ENCODE measurements at regions not wholly inside any gene's neighbourhood (a gene's known extent, or its start where the extent isn't known, plus 50 kb on each side); places are given as distances from the start of the nearest gene placed in this dataset.

- no TSS peak for BruUV-seq (replicated peaks)
- Histone ChIP-seq H3K27ac (ENCODE audit: low read depth, low read length) (no peak overlapping the region), H3K9me3 (ENCODE audit: control insufficient read depth in 1 of 2, insufficient read depth in 1 of 2, low read depth in 1 of 2, low read length in 2 of 2) (no peaks in the 10 kb centered on the region), H3K4me3 (replicated peaks in 1 of 2; ENCODE audit: low read depth in 1 of 2, low read length in 2 of 2) (no peak overlapping the region), H2AFZ (ENCODE audit: low read depth, low read length, poor library complexity, severe bottlenecking) (no peak overlapping the region), H4K20me1 (ENCODE audit: insufficient read depth) (no peaks in the 10 kb centered on the region), H3K4me1 (ENCODE audit: control insufficient read depth in 1 of 2, insufficient read depth in 2 of 2, low read length in 2 of 2) (no peaks in the 10 kb centered on the region), H3K36me3 (ENCODE audit: control insufficient read depth in 1 of 2, insufficient read depth in 2 of 2, low read length in 2 of 2) (no peaks in the 10 kb centered on the region), H3K79me2 (ENCODE audit: insufficient read depth, low read length) (no peaks in the 10 kb centered on the region), H3K9me2 (ENCODE audit: insufficient read depth) (no peaks in the 10 kb centered on the region), H3K9ac (ENCODE audit: low read length) (no peak overlapping the region), H3K4me2 (ENCODE audit: low read length) (no peak overlapping the region), H3K27me3 (ENCODE audit: insufficient read depth, low read length) (no peaks in the 10 kb centered on the region)
- TF ChIP-seq SP1 (IDR thresholded peaks at IDR 0.05; ENCODE audit: low read depth) (no peak), RAD21 (IDR thresholded peaks at IDR 0.05; ENCODE audit: low read depth) (no peak), FOSL1 (IDR thresholded peaks at IDR 0.05; ENCODE audit: low read depth) (no peak), SIN3A (IDR thresholded peaks at IDR 0.05; ENCODE audit: low read depth) (no peak), EZH2phosphoT487 (IDR thresholded peaks at IDR 0.05; ENCODE audit: borderline replicate concordance) (no peak), MAX (IDR thresholded peaks at IDR 0.05) (no peak), TCF7L2 (IDR thresholded peaks at IDR 0.05; ENCODE audit: borderline replicate concordance, extremely low read depth, insufficient read depth, insufficient read length) (no peak)
- ChIA-PET POLR2A (no interaction called here), CTCF (no interaction called here), RAD21 (ENCODE audit: low non-redundant PET in 1 of 2, low total read pairs in 2 of 2, uncharacterized antibody in 2 of 2, unreplicated experiment in 2 of 2) (no interaction called here)
- intact Hi-C loops (cut with micrococcal nuclease), result no loop called here
- ATAC-seq, result no peak
- no peak for DNase-seq (ENCODE audit: low read depth, low spot score)
Observed at GRCh38 chr4:96986816-96987215, 1146.9 kb downstream of the PDHA2 start.

GRCh38 chr4:96991083-96991482 lies 1151.2 kb downstream of the PDHA2 start:
- H3K4me3 ChIP-seq (replicated peaks in 1 of 2; ENCODE audit: low read depth in 1 of 2, low read length in 2 of 2), result no peak overlapping the region
- H3K27me3 ChIP-seq (ENCODE audit: insufficient read depth, low read length), result no peaks in the 10 kb centered on the region
- no peaks in the 10 kb centered on the region for H3K36me3 ChIP-seq (ENCODE audit: control insufficient read depth in 1 of 2, insufficient read depth in 2 of 2, low read length in 2 of 2)
- no peak overlapping the region for H2AFZ ChIP-seq (ENCODE audit: low read depth, low read length, poor library complexity, severe bottlenecking)
- no peaks in the 10 kb centered on the region for H3K79me2 ChIP-seq (ENCODE audit: insufficient read depth, low read length)
- H3K9me3 ChIP-seq (ENCODE audit: control insufficient read depth in 1 of 2, insufficient read depth in 1 of 2, low read depth in 1 of 2, low read length in 2 of 2), result no peaks in the 10 kb centered on the region
- intact Hi-C loops (cut with micrococcal nuclease), result no loop called here
- H3K4me2 ChIP-seq (ENCODE audit: low read length), result no peak overlapping the region
- no peaks in the 10 kb centered on the region for H3K4me1 ChIP-seq (ENCODE audit: control insufficient read depth in 1 of 2, insufficient read depth in 2 of 2, low read length in 2 of 2)
- H3K9me2 ChIP-seq (ENCODE audit: insufficient read depth), result no peaks in the 10 kb centered on the region
- CTCF ChIA-PET, result no interaction called here
- H3K9ac ChIP-seq (ENCODE audit: low read length), result no peak overlapping the region
- TF ChIP-seq FOSL1 (IDR thresholded peaks at IDR 0.05; ENCODE audit: low read depth) (no peak), ATF3 (IDR thresholded peaks at IDR 0.05) (no peak)
- no peak for DNase-seq (ENCODE audit: low read depth, low spot score)
- RAD21 ChIA-PET (ENCODE audit: low non-redundant PET in 1 of 2, low total read pairs in 2 of 2, uncharacterized antibody in 2 of 2, unreplicated experiment in 2 of 2), result no interaction called here
- ATAC-seq, result no peak
- no peaks in the 10 kb centered on the region for H4K20me1 ChIP-seq (ENCODE audit: insufficient read depth)
- POLR2A ChIA-PET, result no interaction called here
- no peak overlapping the region for H3K27ac ChIP-seq (ENCODE audit: low read depth, low read length)
- no TSS peak for BruUV-seq (replicated peaks)
